ENCODE measurements at regions not wholly inside any gene's neighbourhood (a gene's known extent, or its start where the extent isn't known, plus 50 kb on each side); places are given as distances from the start of the nearest gene placed in this dataset.

DNA sequence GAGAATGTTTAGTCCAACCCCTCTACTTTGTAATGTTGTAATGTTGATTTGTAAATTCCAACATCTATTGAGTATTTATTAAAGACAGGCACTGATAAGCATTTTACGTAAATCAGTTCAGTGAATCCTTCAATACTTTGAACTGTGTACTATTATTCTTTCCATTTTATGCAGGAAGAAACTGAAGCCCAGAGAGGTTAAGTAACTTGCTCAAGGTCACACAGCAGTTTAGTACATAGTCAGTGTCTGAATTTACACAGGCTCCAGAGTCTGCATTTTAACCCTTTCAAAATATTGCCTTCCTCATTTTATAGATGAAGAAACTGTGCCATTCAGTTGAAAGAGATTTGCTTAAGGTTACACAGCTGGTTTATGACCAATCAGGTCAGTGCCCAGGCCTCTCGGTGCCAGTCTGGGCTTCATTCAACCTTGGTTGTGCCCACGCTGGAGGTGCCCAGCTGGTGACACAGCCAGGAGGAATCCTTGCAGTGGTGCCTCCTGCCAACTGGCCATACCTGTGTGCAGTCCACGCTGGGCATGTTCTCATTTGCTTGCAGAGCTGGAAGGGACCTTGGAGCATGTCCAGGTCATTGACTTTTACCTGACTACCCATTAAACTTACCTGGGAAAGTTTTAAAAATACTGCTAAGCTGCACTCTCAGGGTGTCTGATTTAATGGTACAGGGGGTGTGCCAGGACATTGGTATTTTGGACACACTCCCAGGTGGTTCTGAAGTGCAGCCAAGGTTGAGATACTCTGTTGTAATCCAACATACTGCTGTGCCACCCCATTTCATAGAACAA lies 74.3 kb upstream of the CYRIA start:
- H3K27ac ChIP-seq, result no peak overlapping the region
- TF ChIP-seq, protein P1, sequence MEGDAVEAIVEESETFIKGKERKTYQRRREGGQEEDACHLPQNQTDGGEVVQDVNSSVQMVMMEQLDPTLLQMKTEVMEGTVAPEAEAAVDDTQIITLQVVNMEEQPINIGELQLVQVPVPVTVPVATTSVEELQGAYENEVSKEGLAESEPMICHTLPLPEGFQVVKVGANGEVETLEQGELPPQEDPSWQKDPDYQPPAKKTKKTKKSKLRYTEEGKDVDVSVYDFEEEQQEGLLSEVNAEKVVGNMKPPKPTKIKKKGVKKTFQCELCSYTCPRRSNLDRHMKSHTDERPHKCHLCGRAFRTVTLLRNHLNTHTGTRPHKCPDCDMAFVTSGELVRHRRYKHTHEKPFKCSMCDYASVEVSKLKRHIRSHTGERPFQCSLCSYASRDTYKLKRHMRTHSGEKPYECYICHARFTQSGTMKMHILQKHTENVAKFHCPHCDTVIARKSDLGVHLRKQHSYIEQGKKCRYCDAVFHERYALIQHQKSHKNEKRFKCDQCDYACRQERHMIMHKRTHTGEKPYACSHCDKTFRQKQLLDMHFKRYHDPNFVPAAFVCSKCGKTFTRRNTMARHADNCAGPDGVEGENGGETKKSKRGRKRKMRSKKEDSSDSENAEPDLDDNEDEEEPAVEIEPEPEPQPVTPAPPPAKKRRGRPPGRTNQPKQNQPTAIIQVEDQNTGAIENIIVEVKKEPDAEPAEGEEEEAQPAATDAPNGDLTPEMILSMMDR (IDR thresholded peaks at IDR 0.05), result no peak
- H3K36me3 ChIP-seq, result no peaks in the 10 kb centered on the region
- no peak for DNase-seq (ENCODE audit: low spot score)
- H3K27me3 ChIP-seq, result no peaks in the 10 kb centered on the region
- H3K9me3 ChIP-seq, result no peaks in the 10 kb centered on the region
- H3K4me1 ChIP-seq, result no peaks in the 10 kb centered on the region
- H3K4me3 ChIP-seq, result no peak overlapping the region

DNA sequence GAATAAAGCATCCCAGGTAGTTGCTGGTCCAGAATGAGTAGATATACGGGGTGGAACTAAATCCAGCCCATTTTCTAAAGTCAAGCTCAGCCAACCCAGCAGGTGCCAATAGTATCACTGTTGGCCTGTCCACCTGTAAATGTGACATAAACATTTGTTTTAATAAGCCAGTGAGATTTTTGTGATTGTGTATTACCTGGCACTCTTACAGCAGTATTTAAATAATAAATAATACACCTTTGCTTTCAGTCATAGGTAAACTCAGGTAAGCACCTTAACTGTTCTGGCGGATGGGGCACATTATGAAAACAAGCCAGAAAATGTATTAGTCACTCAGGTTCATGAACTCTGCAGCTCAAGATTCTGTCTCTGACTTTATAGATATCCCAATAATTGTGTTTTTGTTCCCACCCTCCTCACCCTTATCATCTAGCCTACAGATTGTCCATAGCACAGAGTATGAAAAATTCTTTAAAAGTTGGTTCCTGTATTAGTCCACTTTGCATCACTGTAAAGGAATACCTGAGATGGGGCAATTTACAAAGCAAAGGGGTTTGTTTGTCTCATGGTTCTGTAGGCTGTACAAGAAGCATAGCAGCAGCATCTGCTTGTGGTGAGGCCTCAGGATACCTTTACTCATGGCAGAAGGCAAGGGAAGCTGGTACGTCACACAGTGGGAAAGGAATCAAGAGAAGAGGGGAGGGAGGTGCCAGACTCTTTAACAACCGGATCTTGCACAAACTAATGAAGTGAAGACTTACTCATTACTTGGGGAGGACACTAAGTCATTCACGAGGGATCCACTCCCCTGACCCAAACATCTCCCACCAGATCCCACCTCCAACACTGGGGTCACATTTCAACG lies 73.0 kb upstream of the CYRIA start:
- no peaks in the 10 kb centered on the region for H3K36me3 ChIP-seq
- H3K4me3 ChIP-seq, result no peak overlapping the region
- H3K27ac ChIP-seq, result no peak overlapping the region
- no peaks in the 10 kb centered on the region for H3K27me3 ChIP-seq
- no peaks in the 10 kb centered on the region for H3K9me3 ChIP-seq
- DNase-seq (ENCODE audit: low spot score), result no peak
- no peaks in the 10 kb centered on the region for H3K4me1 ChIP-seq
- TF ChIP-seq, protein P1 (IDR thresholded peaks at IDR 0.05), result no peak

DNA sequence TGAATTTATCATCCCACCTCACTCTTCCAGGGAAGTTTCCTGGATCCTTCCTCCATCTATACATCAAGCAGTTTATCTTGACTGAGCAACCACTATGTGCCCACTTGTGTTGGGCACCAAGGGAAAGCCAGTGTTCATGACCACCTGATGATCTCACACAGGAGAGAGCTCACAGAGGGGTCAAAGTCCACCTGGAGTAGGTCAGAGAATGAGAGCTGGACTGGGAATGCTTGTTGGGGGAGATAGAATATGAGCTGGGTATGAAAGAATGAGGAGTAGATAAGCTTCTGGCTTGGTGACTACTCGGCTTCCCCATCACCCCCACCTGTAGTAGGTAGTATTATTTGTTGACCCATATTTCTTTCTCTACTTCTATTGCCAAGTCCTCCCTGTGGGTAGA lies 72.2 kb upstream of the CYRIA start:
- no peaks in the 10 kb centered on the region for H3K4me1 ChIP-seq
- TF ChIP-seq, protein P1 (IDR thresholded peaks at IDR 0.05), result no peak
- no peaks in the 10 kb centered on the region for H3K9me3 ChIP-seq
- no peak overlapping the region for H3K4me3 ChIP-seq
- no peak for DNase-seq (ENCODE audit: low spot score)
- no peaks in the 10 kb centered on the region for H3K27me3 ChIP-seq
- no peak overlapping the region for H3K27ac ChIP-seq
- no peaks in the 10 kb centered on the region for H3K36me3 ChIP-seq

DNA sequence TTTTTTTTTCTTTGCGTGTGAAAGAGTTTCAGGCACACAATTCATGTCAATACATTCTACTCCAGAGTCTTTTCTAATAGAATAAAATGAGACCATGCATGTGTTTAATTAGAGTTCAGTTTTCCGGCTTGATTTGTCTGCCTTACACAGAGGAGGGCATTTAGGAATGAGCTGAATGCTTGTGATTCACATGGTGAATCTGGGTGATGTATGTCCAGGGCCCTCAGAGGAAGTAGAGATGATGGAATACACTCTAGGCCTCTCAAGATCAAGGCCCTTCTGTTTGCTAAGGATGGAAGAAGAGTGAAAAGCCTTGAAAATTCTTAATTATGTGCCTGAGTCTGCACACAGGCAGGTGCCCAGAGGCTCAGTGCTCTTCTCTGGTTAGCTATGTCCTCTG lies 71.0 kb upstream of the CYRIA start:
- no peaks in the 10 kb centered on the region for H3K9me3 ChIP-seq
- no peak for DNase-seq (ENCODE audit: low spot score)
- H3K27ac ChIP-seq, result no peak overlapping the region
- no peak overlapping the region for H3K4me3 ChIP-seq
- TF ChIP-seq, protein P1 (IDR thresholded peaks at IDR 0.05), result no peak
- no peaks in the 10 kb centered on the region for H3K4me1 ChIP-seq
- H3K36me3 ChIP-seq, result no peaks in the 10 kb centered on the region
- H3K27me3 ChIP-seq, result no peaks in the 10 kb centered on the region

DNA sequence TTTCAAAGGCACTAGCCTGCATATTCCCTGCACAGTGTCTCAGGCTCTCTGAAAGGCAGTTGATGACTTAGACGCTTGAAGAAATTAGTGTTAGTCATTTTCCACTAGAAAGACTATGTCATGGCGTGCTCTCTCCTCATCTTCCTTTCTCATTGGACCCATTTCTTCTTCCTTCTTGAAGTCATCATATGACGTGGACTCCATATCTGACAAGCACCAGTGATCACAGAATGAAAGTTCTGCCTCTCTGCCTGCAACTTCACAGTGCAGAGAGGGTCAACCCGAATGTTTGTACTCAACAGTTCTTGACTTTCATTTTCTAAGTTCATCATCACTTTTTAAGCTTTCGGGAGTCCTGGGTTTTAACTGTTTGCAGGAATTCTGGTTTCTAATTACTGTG lies 63.7 kb upstream of the CYRIA start:
- Histone ChIP-seq H3K4me1 (no peaks in the 10 kb centered on the region), H3K36me3 (no peaks in the 10 kb centered on the region), H3K27me3 (no peaks in the 10 kb centered on the region), H3K4me3 (no peak overlapping the region), H3K27ac (no peak overlapping the region), H3K9me3 (no peaks in the 10 kb centered on the region)
- TF ChIP-seq, protein P1 (IDR thresholded peaks at IDR 0.05), result no peak
- DNase-seq (ENCODE audit: low spot score), result no peak

All from right atrium auricular region (tissue), 2 donors.